MM.1S (cell line): ENCODE measurements at regions not wholly inside any gene's neighbourhood (a gene's known extent, or its start where the extent isn't known, plus 50 kb on each side); places are given as distances from the start of the nearest gene placed in this dataset.

Experiments
- DNase-seq: peaks from one replicate; pipeline ENCODE4 v3.0.0-alpha.2; 2015
- H2AFZ ChIP-seq: fragments of 300-600 bp; sonication (generic); 2 replicates; pipeline ENCODE4 v1.6.0; 2016; ENCODE audit warnings: antibody characterized with exemption, low read length
- H3F3A ChIP-seq: fragments of 300-600 bp; sonication (generic); 2 replicates; pipeline ENCODE4 v1.6.1; 2016; ENCODE audit warnings: mild to moderate bottlenecking, antibody characterized with exemption, low read length, moderate library complexity, mixed read lengths; ENCODE audit not compliant: insufficient read depth
- H3K27ac ChIP-seq: fragments of 300-600 bp; sonication (generic); 2 replicates; pipeline ENCODE4 v1.5.1; 2016; ENCODE audit warnings: mild to moderate bottlenecking, low read length
- H3K27me3 ChIP-seq: fragments of 300-600 bp; sonication (generic); replicated peaks from 2 replicates; pipeline ENCODE4 v1.6.0; 2016; ENCODE audit warnings: low read length; ENCODE audit not compliant: insufficient read depth
- H3K36me3 ChIP-seq: fragments of 300-600 bp; sonication (generic); replicated peaks from 2 replicates; pipeline ENCODE4 v1.6.1; 2016; ENCODE audit warnings: mild to moderate bottlenecking, low read length, mixed read lengths; ENCODE audit not compliant: insufficient read depth
- H3K4me1 ChIP-seq: fragments of 300-600 bp; sonication (generic); 2 replicates; pipeline ENCODE4 v1.6.1; 2016; ENCODE audit warnings: low read length, mixed read lengths
- H3K4me2 ChIP-seq: fragments of 300-600 bp; sonication (generic); 2 replicates; pipeline ENCODE4 v1.6.0; 2016; ENCODE audit warnings: low read depth, low read length
- H3K4me3 ChIP-seq: fragments of 300-600 bp; sonication (generic); 2 replicates; pipeline ENCODE4 v1.5.1; 2016; ENCODE audit warnings: low read length, mixed read lengths
- H3K79me2 ChIP-seq: fragments of 300-600 bp; sonication (generic); 2 replicates; pipeline ENCODE4 v1.6.1; 2016; ENCODE audit warnings: mixed run types, low read length, mixed read lengths
- H3K9ac ChIP-seq: fragments of 300-600 bp; sonication (generic); 2 replicates; pipeline ENCODE4 v1.6.1; 2016; ENCODE audit warnings: low read length, mixed read lengths
- H3K9me2 ChIP-seq: fragments of 300-600 bp; sonication (generic); replicated peaks from 2 replicates; pipeline ENCODE4 v1.6.1; 2016; ENCODE audit warnings: mild to moderate bottlenecking, low read length, mixed read lengths; ENCODE audit not compliant: insufficient read depth
- H3K9me3 ChIP-seq: fragments of 300-600 bp; sonication (generic); replicated peaks from 2 replicates; pipeline ENCODE4 v1.6.1; 2016; ENCODE audit warnings: mild to moderate bottlenecking, low read length, mixed read lengths; ENCODE audit not compliant: insufficient read depth
- H4K20me1 ChIP-seq: fragments of 300-600 bp; sonication (generic); 2 replicates; pipeline ENCODE4 v1.6.1; 2016; ENCODE audit warnings: mild to moderate bottlenecking, low read length, moderate library complexity, mixed read lengths; ENCODE audit not compliant: insufficient read depth
- EZH2 ChIP-seq: fragments of 300-600 bp; sonication (generic); optimal IDR thresholded peaks from 2 replicates; pipeline ENCODE3; 2017; ENCODE audit warnings: low read depth, mild to moderate bottlenecking, antibody characterized with exemption, low read length, mixed read lengths
- EZH2phosphoT487 ChIP-seq: fragments of 300-600 bp; sonication (generic); IDR thresholded peaks from 2 replicates; pipeline ENCODE4 v1.6.1; 2018; ENCODE audit warnings: antibody characterized with exemption, low read length
- TF ChIP-seq, protein P1 (sequence below): fragments of 300-600 bp; sonication (generic); IDR thresholded peaks from 2 replicates; pipeline ENCODE4 v1.5.1; 2016; ENCODE audit warnings: antibody characterized with exemption, low read length, mixed read lengths

GRCh38 chr3:193830791-193831191 is 237.8 kb downstream of the OPA1 start:
- Histone ChIP-seq H4K20me1 (no peaks in the 10 kb centered on the region), H3K4me1 (no peaks in the 10 kb centered on the region), H3K27me3 (no peaks in the 10 kb centered on the region), H3K36me3 (no peaks in the 10 kb centered on the region), H3K9ac (no peak overlapping the region), H3K27ac (no peak overlapping the region), H3K4me3 (no peak overlapping the region), H3K4me2 (no peak overlapping the region), H3K79me2 (no peaks in the 10 kb centered on the region), H3K9me3 (no peaks in the 10 kb centered on the region), H3F3A (no peaks in the 10 kb centered on the region), H2AFZ (no peak overlapping the region), H3K9me2 (no peaks in the 10 kb centered on the region)
- no peak for TF ChIP-seq EZH2phosphoT487
- TF ChIP-seq, protein P1, sequence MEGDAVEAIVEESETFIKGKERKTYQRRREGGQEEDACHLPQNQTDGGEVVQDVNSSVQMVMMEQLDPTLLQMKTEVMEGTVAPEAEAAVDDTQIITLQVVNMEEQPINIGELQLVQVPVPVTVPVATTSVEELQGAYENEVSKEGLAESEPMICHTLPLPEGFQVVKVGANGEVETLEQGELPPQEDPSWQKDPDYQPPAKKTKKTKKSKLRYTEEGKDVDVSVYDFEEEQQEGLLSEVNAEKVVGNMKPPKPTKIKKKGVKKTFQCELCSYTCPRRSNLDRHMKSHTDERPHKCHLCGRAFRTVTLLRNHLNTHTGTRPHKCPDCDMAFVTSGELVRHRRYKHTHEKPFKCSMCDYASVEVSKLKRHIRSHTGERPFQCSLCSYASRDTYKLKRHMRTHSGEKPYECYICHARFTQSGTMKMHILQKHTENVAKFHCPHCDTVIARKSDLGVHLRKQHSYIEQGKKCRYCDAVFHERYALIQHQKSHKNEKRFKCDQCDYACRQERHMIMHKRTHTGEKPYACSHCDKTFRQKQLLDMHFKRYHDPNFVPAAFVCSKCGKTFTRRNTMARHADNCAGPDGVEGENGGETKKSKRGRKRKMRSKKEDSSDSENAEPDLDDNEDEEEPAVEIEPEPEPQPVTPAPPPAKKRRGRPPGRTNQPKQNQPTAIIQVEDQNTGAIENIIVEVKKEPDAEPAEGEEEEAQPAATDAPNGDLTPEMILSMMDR: no peak
- TF ChIP-seq EZH2: no peak
- DNase-seq: no peak

DNA sequence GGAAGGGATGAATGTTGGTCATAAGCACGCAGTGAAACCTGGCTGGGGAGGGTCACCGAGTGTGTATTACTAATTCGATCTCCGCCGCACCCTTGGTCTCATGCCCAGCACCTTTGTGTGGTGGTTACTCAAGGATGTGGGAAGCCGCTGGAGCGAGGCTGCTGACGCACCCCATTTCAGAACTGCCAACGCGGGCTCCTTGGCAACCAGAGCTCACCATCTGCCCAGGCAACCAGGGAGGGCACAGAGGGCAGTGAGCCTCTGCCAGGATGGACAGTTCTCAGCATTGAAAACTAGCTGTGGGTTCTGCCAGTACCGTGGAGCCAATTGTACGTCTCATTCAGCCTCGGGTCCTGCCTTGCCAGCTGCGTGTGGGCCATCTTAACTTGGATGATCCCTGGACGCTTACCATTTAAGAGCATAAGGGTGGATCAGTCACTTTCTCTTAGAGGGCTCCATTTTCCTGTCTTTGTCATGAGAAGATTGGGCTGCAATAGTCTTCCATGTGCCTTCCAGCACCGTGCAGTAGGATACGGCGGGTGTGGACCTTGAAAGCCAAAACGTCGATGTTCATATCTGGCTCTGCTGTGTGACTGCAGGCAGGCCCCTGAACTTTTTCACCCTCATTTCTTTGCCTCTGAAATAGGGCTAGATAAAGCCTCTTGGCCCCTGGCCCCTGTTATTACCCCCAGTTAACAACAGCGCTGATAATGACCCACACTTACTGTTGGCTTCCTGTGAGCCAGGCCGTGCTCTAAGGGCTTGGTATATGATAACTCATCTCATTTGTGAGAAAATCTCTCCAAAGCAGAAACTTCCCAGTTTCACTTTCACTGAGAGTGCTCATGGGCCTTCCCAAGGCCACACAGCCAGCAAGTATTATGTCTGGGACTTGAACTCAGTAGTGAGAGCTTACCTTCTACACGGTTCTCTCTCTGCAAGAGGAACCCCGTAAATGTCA is 238.8 kb downstream of the OPA1 start:
- DNase-seq: peak; percentile 50
- H3K27ac ChIP-seq: no peak overlapping the region
- no peaks in the 10 kb centered on the region for H4K20me1 ChIP-seq
- H2AFZ ChIP-seq: no peak overlapping the region
- TF ChIP-seq EZH2phosphoT487 (no peak), EZH2 (no peak)
- TF ChIP-seq, protein P1: no peak
- no peak overlapping the region for H3K4me2 ChIP-seq
- H3K79me2 ChIP-seq: no peaks in the 10 kb centered on the region
- H3K4me3 ChIP-seq: no peak overlapping the region
- H3K9me2 ChIP-seq: no peaks in the 10 kb centered on the region
- H3K4me1 ChIP-seq: no peaks in the 10 kb centered on the region
- H3K36me3 ChIP-seq: no peaks in the 10 kb centered on the region
- no peaks in the 10 kb centered on the region for H3K9me3 ChIP-seq
- H3K27me3 ChIP-seq: no peaks in the 10 kb centered on the region
- H3K9ac ChIP-seq: no peak overlapping the region
- no peaks in the 10 kb centered on the region for H3F3A ChIP-seq

GRCh38 chr3:193832833-193833413 is 239.9 kb downstream of the OPA1 start:
- Histone ChIP-seq H3K4me3 (no peak overlapping the region), H3K36me3 (no peaks in the 10 kb centered on the region), H2AFZ (no peak overlapping the region), H3K9ac (no peak overlapping the region), H4K20me1 (no peaks in the 10 kb centered on the region), H3K4me1 (no peaks in the 10 kb centered on the region), H3K9me2 (no peaks in the 10 kb centered on the region), H3K27ac (no peak overlapping the region), H3F3A (no peaks in the 10 kb centered on the region), H3K4me2 (no peak overlapping the region), H3K79me2 (no peaks in the 10 kb centered on the region), H3K27me3 (no peaks in the 10 kb centered on the region), H3K9me3 (no peaks in the 10 kb centered on the region)
- TF ChIP-seq, protein P1: no peak
- no peak for TF ChIP-seq EZH2
- no peak for TF ChIP-seq EZH2phosphoT487
- DNase-seq: no peak
